ENCODE measurements at regions not wholly inside any gene's neighbourhood (a gene's known extent, or its start where the extent isn't known, plus 50 kb on each side); places are given as distances from the start of the nearest gene placed in this dataset.
"Not testable (repeated sequence)": the region's sequence is repeated elsewhere in the genome, so short reads cannot be mapped to it uniquely, and the experiment has no call there.

DNA sequence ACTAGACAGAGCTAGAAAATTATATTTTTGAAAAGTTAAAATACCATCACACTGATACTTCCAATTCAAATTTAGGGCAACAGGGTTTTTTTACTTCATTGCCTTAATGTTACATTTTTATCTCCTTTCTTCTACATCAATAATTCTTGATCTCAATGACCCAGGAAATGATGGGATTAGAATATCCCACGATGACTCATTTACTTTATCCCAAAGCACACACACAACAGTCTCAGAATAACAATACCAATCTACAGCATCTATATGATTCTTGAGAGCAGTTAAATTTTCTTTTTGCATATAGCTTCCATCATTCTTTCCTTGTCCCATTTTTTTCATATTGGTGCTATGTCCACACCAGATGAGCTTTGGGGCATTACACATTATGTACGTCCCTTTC is 98.4 kb upstream of the EEPD1 start:
- Mint-ChIP-seq H3K27ac (ENCODE audit: low read depth, unreplicated experiment) (no peak overlapping the region), H3K36me3 (ENCODE audit: insufficient read depth, unreplicated experiment) (no peaks in the 10 kb centered on the region), H3K4me1 (ENCODE audit: insufficient read depth, unreplicated experiment) (peaks cover 6% of the 10 kb centered on the region), H3K9me3 (ENCODE audit: unreplicated experiment) (no peaks in the 10 kb centered on the region), H3K27me3 (ENCODE audit: insufficient read depth, unreplicated experiment) (peaks cover 31% of the 10 kb centered on the region), H3K4me3 (ENCODE audit: unreplicated experiment) (no peak overlapping the region)
- intact Hi-C loops (cut with micrococcal nuclease), result no loop called here
- no TSS peak for BruUV-seq (replicated peaks)
- POLR2A ChIA-PET, result interaction anchor here (1.8 kb wide), 1 partner anchor 17 kb away, joined by 3 read pairs; no protein-coding TSS in a partner anchor
- CTCF ChIA-PET, result interaction anchor here (1.4 to 1.6 kb wide), 2 partner anchors 9 to 17 kb away, joined by 3 to 4 read pairs; no protein-coding TSS in a partner anchor
- TF ChIP-seq, protein P1, sequence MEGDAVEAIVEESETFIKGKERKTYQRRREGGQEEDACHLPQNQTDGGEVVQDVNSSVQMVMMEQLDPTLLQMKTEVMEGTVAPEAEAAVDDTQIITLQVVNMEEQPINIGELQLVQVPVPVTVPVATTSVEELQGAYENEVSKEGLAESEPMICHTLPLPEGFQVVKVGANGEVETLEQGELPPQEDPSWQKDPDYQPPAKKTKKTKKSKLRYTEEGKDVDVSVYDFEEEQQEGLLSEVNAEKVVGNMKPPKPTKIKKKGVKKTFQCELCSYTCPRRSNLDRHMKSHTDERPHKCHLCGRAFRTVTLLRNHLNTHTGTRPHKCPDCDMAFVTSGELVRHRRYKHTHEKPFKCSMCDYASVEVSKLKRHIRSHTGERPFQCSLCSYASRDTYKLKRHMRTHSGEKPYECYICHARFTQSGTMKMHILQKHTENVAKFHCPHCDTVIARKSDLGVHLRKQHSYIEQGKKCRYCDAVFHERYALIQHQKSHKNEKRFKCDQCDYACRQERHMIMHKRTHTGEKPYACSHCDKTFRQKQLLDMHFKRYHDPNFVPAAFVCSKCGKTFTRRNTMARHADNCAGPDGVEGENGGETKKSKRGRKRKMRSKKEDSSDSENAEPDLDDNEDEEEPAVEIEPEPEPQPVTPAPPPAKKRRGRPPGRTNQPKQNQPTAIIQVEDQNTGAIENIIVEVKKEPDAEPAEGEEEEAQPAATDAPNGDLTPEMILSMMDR (IDR thresholded peaks at IDR 0.05; ENCODE audit: unreplicated experiment), result no peak
- no peak for DNase-seq (ENCODE audit: unreplicated experiment)

DNA sequence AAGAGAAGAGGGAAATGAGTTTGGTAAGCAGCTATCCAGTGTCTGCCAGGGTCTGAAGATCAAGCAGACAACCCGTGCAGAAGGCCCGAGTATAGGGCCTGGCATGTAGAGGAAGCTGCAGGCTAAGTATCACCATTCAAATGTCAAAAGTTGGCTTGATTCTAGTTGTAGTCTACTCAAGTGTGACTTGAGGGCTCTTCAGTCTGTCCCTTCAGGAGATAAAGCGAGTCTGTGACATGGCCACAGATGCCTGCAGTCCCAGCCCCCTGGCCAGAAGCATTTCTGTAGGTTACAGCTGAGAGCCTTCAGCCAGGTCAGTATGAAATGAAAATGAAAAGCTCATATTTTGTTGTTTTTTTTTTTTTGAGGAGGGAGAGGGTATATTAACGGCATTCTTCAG is 97.8 kb upstream of the EEPD1 start:
- no peak overlapping the region for H3K27ac Mint-ChIP-seq (ENCODE audit: low read depth, unreplicated experiment)
- H3K27me3 Mint-ChIP-seq (ENCODE audit: insufficient read depth, unreplicated experiment), result peaks cover 31% of the 10 kb centered on the region
- no peak for DNase-seq (ENCODE audit: unreplicated experiment)
- BruUV-seq (replicated peaks), result no TSS peak
- no peaks in the 10 kb centered on the region for H3K36me3 Mint-ChIP-seq (ENCODE audit: insufficient read depth, unreplicated experiment)
- POLR2A ChIA-PET, result no interaction called here
- H3K9me3 Mint-ChIP-seq (ENCODE audit: unreplicated experiment), result no peaks in the 10 kb centered on the region
- peaks cover 6% of the 10 kb centered on the region for H3K4me1 Mint-ChIP-seq (ENCODE audit: insufficient read depth, unreplicated experiment)
- intact Hi-C loops (cut with micrococcal nuclease), result no loop called here
- CTCF ChIA-PET, result interaction anchor here (0.7 to 1.6 kb wide), 3 partner anchors 9 to 40 kb away, joined by 3 to 4 read pairs (median 3); no protein-coding TSS in a partner anchor
- TF ChIP-seq, protein P1 (IDR thresholded peaks at IDR 0.05; ENCODE audit: unreplicated experiment), result no peak
- no peak overlapping the region for H3K4me3 Mint-ChIP-seq (ENCODE audit: unreplicated experiment)

DNA sequence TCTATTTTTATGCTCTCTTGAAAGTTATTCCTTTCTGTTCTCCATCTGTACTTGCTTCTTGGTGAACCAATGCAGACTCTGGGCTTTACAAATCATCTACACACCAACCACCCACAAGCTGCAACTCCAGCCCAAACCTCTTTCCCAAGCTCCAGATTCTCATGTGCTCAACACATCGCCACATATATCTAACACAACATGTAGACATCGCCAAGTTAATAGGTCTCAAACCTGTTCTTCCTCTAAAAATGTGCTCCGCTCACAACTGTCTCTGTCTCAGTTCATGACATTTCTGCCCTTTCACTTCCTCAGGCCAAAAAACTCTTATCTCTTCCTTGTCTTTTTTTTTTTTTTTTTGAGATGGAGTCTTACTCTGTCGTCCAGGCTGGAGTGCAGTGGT is 95.7 kb upstream of the EEPD1 start:
- Mint-ChIP-seq H3K4me1 (ENCODE audit: insufficient read depth, unreplicated experiment) (peaks cover 6% of the 10 kb centered on the region), H3K9me3 (ENCODE audit: unreplicated experiment) (no peaks in the 10 kb centered on the region), H3K27me3 (ENCODE audit: insufficient read depth, unreplicated experiment) (peaks cover 27% of the 10 kb centered on the region), H3K36me3 (ENCODE audit: insufficient read depth, unreplicated experiment) (no peaks in the 10 kb centered on the region), H3K4me3 (ENCODE audit: unreplicated experiment) (no peak overlapping the region), H3K27ac (ENCODE audit: low read depth, unreplicated experiment) (no peak overlapping the region)
- no peak for DNase-seq (ENCODE audit: unreplicated experiment)
- no TSS peak for BruUV-seq (replicated peaks)
- CTCF ChIA-PET, result no interaction called here
- intact Hi-C loops (cut with micrococcal nuclease), result no loop called here
- POLR2A ChIA-PET, result no interaction called here
- TF ChIP-seq, protein P1 (IDR thresholded peaks at IDR 0.05; ENCODE audit: unreplicated experiment), result no peak

DNA sequence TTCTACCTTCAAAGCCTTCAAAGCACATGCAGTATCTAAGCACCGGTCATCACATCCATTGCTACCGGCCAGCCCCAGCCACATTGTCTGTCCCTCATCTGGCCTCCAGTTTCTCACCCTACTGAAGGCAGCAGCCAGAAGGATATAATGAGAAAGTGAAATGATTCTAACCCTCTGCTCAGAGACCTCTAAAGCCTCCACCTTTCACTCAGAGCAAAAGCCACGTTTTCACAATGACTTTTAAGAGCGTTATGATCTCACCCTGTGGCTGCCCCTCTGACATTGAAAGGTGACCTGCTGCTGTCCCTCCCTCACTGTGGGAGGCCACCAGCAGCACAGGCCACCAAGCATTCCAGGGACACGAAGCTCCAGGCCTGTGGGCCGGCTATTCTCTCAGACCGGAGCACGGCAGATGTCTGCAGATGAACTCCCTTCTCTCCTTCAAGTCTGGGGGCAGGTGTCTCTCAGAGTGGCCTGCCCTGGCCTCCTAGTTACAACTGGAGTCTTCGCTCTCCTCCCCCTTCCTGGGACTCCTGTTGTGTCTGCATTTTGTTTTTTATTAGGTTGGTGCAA is 94.9 kb upstream of the EEPD1 start:
- TF ChIP-seq, protein P1 (IDR thresholded peaks at IDR 0.05; ENCODE audit: unreplicated experiment), result no peak
- ChIA-PET POLR2A (no interaction called here), CTCF (no interaction called here)
- BruUV-seq (replicated peaks), result no TSS peak
- H3K27ac Mint-ChIP-seq (ENCODE audit: low read depth, unreplicated experiment), result no peak overlapping the region
- DNase-seq (ENCODE audit: unreplicated experiment), result no peak
- H3K36me3 Mint-ChIP-seq (ENCODE audit: insufficient read depth, unreplicated experiment), result no peaks in the 10 kb centered on the region
- peaks cover 6% of the 10 kb centered on the region for H3K4me1 Mint-ChIP-seq (ENCODE audit: insufficient read depth, unreplicated experiment)
- no peak overlapping the region for H3K4me3 Mint-ChIP-seq (ENCODE audit: unreplicated experiment)
- no peaks in the 10 kb centered on the region for H3K9me3 Mint-ChIP-seq (ENCODE audit: unreplicated experiment)
- intact Hi-C loops (cut with micrococcal nuclease), result no loop called here
- peaks cover 34% of the 10 kb centered on the region for H3K27me3 Mint-ChIP-seq (ENCODE audit: insufficient read depth, unreplicated experiment)

DNA sequence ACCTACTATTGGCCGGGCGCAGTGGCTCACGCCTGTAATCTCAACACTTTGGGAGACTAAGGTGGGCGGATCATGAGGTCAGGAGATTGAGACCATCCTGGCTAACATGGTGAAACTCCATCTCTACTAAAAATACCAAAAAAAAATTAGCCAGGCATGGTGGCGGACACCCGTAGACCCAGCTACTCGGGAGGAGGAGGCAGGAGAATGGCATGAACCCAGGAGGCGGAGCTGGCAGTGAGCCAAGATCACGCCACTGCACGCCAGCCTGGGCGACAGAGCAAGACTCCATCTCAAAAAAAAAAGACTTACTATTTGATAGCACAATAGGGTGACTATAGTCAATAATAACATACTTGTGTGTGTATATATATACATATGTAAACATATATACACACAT is 92.7 kb upstream of the EEPD1 start:
- H3K4me1 Mint-ChIP-seq (ENCODE audit: insufficient read depth, unreplicated experiment); BruUV-seq (replicated peaks); H3K27ac Mint-ChIP-seq (ENCODE audit: low read depth, unreplicated experiment); intact Hi-C loops (cut with micrococcal nuclease); H3K4me3 Mint-ChIP-seq (ENCODE audit: unreplicated experiment); DNase-seq (ENCODE audit: unreplicated experiment); POLR2A ChIA-PET; H3K9me3 Mint-ChIP-seq (ENCODE audit: unreplicated experiment); H3K36me3 Mint-ChIP-seq (ENCODE audit: insufficient read depth, unreplicated experiment): not testable (repeated sequence)
- CTCF ChIA-PET, result interaction anchor here (0.6 to 1.1 kb wide), 2 partner anchors 232 to 275 kb away, joined by 3 read pairs; no protein-coding TSS in a partner anchor
- H3K27me3 Mint-ChIP-seq (ENCODE audit: insufficient read depth, unreplicated experiment), result peaks cover 47% of the 10 kb centered on the region

All from MCF 10A (cell line).